C4-2B (cell line): ENCODE measurements at regions not wholly inside any gene's neighbourhood (a gene's known extent, or its start where the extent isn't known, plus 50 kb on each side); places are given as distances from the start of the nearest gene placed in this dataset.

Source experiments
- CTCF ChIP-seq: fragments of 450-650 bp; conservative IDR thresholded peaks from 2 replicates; pipeline ENCODE4 v1.5.1; 2017; ENCODE audit warnings: mild to moderate bottlenecking
- ZFX ChIP-seq: fragments of 450-650 bp; IDR thresholded peaks from 2 replicates; pipeline ENCODE4 v1.6.1; 2017

- TF ChIP-seq CTCF: no peak
- TF ChIP-seq ZFX: no peak
Measured at GRCh38 chr13:31598990-31599389, 140.3 kb upstream of the RXFP2 start.
